DOHH2 (cell line): ENCODE measurements at regions not wholly inside any gene's neighbourhood (a gene's known extent, or its start where the extent isn't known, plus 50 kb on each side); places are given as distances from the start of the nearest gene placed in this dataset.

Experiments
- H3F3A ChIP-seq: fragments of 200-600 bp; sonication (generic), shearing (Covaris generic); 2 replicates; pipeline ENCODE4 v1.6.0; 2016; ENCODE audit warnings: antibody characterized with exemption, mild to moderate bottlenecking; ENCODE audit not compliant: control insufficient read depth, insufficient read depth
- H3K27ac ChIP-seq: fragments of 200-600 bp; sonication (generic); 2 replicates; pipeline ENCODE4 v1.5.1; 2014; ENCODE audit warnings: low read depth, mild to moderate bottlenecking, low read length, moderate library complexity
- H3K27me3 ChIP-seq: fragments of 200-600 bp; sonication (generic); 2 replicates; pipeline ENCODE4 v1.6.1; 2014; ENCODE audit warnings: mild to moderate bottlenecking, low read length, mixed read lengths; ENCODE audit not compliant: control insufficient read depth
- H3K36me3 ChIP-seq: fragments of 200-600 bp; sonication (generic); 2 replicates; pipeline ENCODE4 v1.6.1; 2014; ENCODE audit warnings: mild to moderate bottlenecking, low read length, moderate library complexity, mixed read lengths; ENCODE audit not compliant: control insufficient read depth
- H3K4me1 ChIP-seq: fragments of 200-600 bp; sonication (generic); 2 replicates; pipeline ENCODE4 v1.6.1; 2014; ENCODE audit warnings: mild to moderate bottlenecking, low read length, mixed read lengths; ENCODE audit not compliant: control insufficient read depth
- H3K4me2 ChIP-seq: fragments of 200-600 bp; sonication (generic); 2 replicates; pipeline ENCODE4 v1.6.0; 2014; ENCODE audit warnings: mild to moderate bottlenecking, low read length, moderate library complexity
- H3K4me3 ChIP-seq: fragments of 200-600 bp; sonication (generic); 2 replicates; pipeline ENCODE4 v1.5.1; 2014; ENCODE audit warnings: mild to moderate bottlenecking, low read length, mixed read lengths
- H3K79me2 ChIP-seq: fragments of 200-600 bp; sonication (generic); 2 replicates; pipeline ENCODE4 v1.6.1; 2014; ENCODE audit warnings: mild to moderate bottlenecking, low read length, mixed read lengths; ENCODE audit not compliant: control insufficient read depth
- H3K9me2 ChIP-seq: fragments of 200-600 bp; sonication (generic); replicated peaks from 2 replicates; pipeline ENCODE4 v1.6.1; 2014; ENCODE audit warnings: mild to moderate bottlenecking, low read length, mixed read lengths; ENCODE audit not compliant: control insufficient read depth
- H3K9me3 ChIP-seq: fragments of 200-600 bp; sonication (generic); 2 replicates; pipeline ENCODE4 v1.6.1; 2014; ENCODE audit warnings: antibody characterized with exemption, low read length, mixed read lengths; ENCODE audit not compliant: control insufficient read depth, insufficient read depth
- H4K20me1 ChIP-seq: fragments of 200-600 bp; sonication (generic); 2 replicates; pipeline ENCODE4 v1.6.0; 2014; ENCODE audit warnings: low read depth, mild to moderate bottlenecking, antibody characterized with exemption, low read length, moderate library complexity; ENCODE audit not compliant: control insufficient read depth, insufficient read depth
- CTCF ChIP-seq: fragments of 200-600 bp; sonication (generic); IDR thresholded peaks from one replicate; pipeline ENCODE4 v1.5.1; 2014; ENCODE audit warnings: antibody characterized with exemption, mild to moderate bottlenecking, low read depth, low read length; ENCODE audit not compliant: poor library complexity, severe bottlenecking
- EZH2phosphoT487 ChIP-seq: fragments of 200-600 bp; sonication (generic); IDR thresholded peaks from 2 replicates; pipeline ENCODE4 v1.6.1; 2017; ENCODE audit warnings: borderline replicate concordance, mild to moderate bottlenecking, antibody characterized with exemption, low read length, moderate library complexity, mixed read lengths

GRCh38 chr3:34376691-34377090, 578.3 kb downstream of the PDCD6IP start:
- no peaks in the 10 kb centered on the region for H3K79me2 ChIP-seq
- no peaks in the 10 kb centered on the region for H3K36me3 ChIP-seq
- H3K4me1 ChIP-seq: peaks cover 6% of the 10 kb centered on the region
- H3K4me2 ChIP-seq: no peak overlapping the region
- H3K9me2 ChIP-seq: no peaks in the 10 kb centered on the region; the same call in 1 of the 2 replicates
- no peaks in the 10 kb centered on the region for H3F3A ChIP-seq
- H3K27me3 ChIP-seq: no peaks in the 10 kb centered on the region
- no peak overlapping the region for H3K27ac ChIP-seq
- TF ChIP-seq EZH2phosphoT487 (no peak), CTCF (no peak)
- H3K9me3 ChIP-seq: no peaks in the 10 kb centered on the region
- no peaks in the 10 kb centered on the region for H4K20me1 ChIP-seq
- no peak overlapping the region for H3K4me3 ChIP-seq

GRCh38 chr3:34377961-34378360, 579.5 kb downstream of the PDCD6IP start:
- TF ChIP-seq EZH2phosphoT487 (no peak), CTCF (no peak)
- H3K4me3 ChIP-seq: no peak overlapping the region
- H3K4me2 ChIP-seq: no peak overlapping the region
- H3K36me3 ChIP-seq: no peaks in the 10 kb centered on the region
- no peaks in the 10 kb centered on the region for H3K79me2 ChIP-seq
- H3F3A ChIP-seq: no peaks in the 10 kb centered on the region
- no peaks in the 10 kb centered on the region for H3K27me3 ChIP-seq
- no peaks in the 10 kb centered on the region; the same call in 1 of the 2 replicates for H3K9me2 ChIP-seq
- H3K27ac ChIP-seq: no peak overlapping the region
- H3K9me3 ChIP-seq: no peaks in the 10 kb centered on the region
- H3K4me1 ChIP-seq: no peaks in the 10 kb centered on the region
- H4K20me1 ChIP-seq: no peaks in the 10 kb centered on the region

- H3K9me3 ChIP-seq: no peaks in the 10 kb centered on the region
- H3K36me3 ChIP-seq: no peaks in the 10 kb centered on the region
- H3K27ac ChIP-seq: no peak overlapping the region
- no peaks in the 10 kb centered on the region for H3K4me1 ChIP-seq
- no peak overlapping the region for H3K4me2 ChIP-seq
- no peaks in the 10 kb centered on the region; the same call in 1 of the 2 replicates for H3K9me2 ChIP-seq
- H3F3A ChIP-seq: no peaks in the 10 kb centered on the region
- TF ChIP-seq CTCF (no peak), EZH2phosphoT487 (no peak)
- H3K27me3 ChIP-seq: no peaks in the 10 kb centered on the region
- no peak overlapping the region for H3K4me3 ChIP-seq
- H4K20me1 ChIP-seq: no peaks in the 10 kb centered on the region
- H3K79me2 ChIP-seq: no peaks in the 10 kb centered on the region
Observed at GRCh38 chr3:34381243-34381642, 582.8 kb downstream of the PDCD6IP start.
